ENCODE measurements at regions not wholly inside any gene's neighbourhood (a gene's known extent, or its start where the extent isn't known, plus 50 kb on each side); places are given as distances from the start of the nearest gene placed in this dataset.

- TF ChIP-seq, protein P1, sequence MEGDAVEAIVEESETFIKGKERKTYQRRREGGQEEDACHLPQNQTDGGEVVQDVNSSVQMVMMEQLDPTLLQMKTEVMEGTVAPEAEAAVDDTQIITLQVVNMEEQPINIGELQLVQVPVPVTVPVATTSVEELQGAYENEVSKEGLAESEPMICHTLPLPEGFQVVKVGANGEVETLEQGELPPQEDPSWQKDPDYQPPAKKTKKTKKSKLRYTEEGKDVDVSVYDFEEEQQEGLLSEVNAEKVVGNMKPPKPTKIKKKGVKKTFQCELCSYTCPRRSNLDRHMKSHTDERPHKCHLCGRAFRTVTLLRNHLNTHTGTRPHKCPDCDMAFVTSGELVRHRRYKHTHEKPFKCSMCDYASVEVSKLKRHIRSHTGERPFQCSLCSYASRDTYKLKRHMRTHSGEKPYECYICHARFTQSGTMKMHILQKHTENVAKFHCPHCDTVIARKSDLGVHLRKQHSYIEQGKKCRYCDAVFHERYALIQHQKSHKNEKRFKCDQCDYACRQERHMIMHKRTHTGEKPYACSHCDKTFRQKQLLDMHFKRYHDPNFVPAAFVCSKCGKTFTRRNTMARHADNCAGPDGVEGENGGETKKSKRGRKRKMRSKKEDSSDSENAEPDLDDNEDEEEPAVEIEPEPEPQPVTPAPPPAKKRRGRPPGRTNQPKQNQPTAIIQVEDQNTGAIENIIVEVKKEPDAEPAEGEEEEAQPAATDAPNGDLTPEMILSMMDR (IDR thresholded peaks at IDR 0.05; ENCODE audit: extremely low read depth, missing control alignments), result no peak
- no peak for DNase-seq (ENCODE audit: low spot score)
Measured at GRCh38 chr4:45172636-45173035, 446.3 kb upstream of the GNPDA2 start.

DNA sequence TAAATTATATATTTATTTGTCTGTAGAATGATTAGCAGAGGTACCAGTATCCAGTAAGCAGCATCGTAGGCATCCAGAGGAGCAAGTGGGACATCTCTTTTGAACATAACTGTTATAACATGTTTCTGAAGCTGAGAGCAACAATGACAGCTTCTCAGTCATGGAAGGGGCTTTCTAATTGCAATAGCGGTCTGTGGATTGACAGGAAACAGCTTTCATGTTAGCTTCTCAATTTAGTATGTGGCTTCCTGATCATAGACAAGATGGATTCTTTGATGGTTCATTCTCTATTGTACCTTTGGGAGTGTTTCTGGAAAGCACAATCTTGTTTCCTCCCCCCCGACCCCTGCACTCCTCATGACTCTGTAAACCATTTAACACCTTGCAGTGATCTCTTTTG, 434.6 kb upstream of the GNPDA2 start:
- DNase-seq (ENCODE audit: low spot score), result peak; percentile 4
- TF ChIP-seq, protein P1 (IDR thresholded peaks at IDR 0.05; ENCODE audit: extremely low read depth, missing control alignments), result no peak

- DNase-seq (ENCODE audit: low spot score), result no peak
- TF ChIP-seq, protein P1 (IDR thresholded peaks at IDR 0.05; ENCODE audit: extremely low read depth, missing control alignments), result no peak
Measured at GRCh38 chr4:45155081-45155777, 428.9 kb upstream of the GNPDA2 start.

- TF ChIP-seq, protein P1 (IDR thresholded peaks at IDR 0.05; ENCODE audit: extremely low read depth, missing control alignments), result no peak
- no peak for DNase-seq (ENCODE audit: low spot score)
Measured at GRCh38 chr4:45147866-45148265, 421.5 kb upstream of the GNPDA2 start.

GRCh38 chr4:45131020-45131419, 404.7 kb upstream of the GNPDA2 start:
- no peak for DNase-seq (ENCODE audit: low spot score)
- TF ChIP-seq, protein P1 (IDR thresholded peaks at IDR 0.05; ENCODE audit: extremely low read depth, missing control alignments), result no peak

DNA sequence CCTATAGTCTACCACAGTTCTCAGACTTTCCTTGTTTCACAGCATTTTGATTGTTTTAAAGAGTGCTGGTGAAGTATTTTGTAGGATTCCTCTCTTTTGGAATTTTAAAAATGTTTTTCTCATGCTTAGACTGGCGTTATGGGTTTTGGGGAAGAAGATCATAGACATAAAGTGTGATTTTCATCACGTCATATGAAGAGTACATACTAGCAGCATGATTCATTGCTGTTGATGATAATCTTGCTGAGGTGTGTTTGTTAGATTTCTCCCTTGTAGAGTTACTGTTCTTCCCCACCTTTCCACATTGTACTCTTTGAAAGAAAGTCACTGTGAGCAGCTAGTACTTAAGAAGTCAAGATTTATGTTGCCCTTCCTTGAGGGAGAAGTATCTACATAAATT, 396.1 kb upstream of the GNPDA2 start:
- TF ChIP-seq, protein P1 (IDR thresholded peaks at IDR 0.05; ENCODE audit: extremely low read depth, missing control alignments), result no peak
- DNase-seq (ENCODE audit: low spot score), result no peak

GRCh38 chr4:45121426-45121975, 395.1 kb upstream of the GNPDA2 start:
- DNase-seq (ENCODE audit: low spot score), result no peak
- TF ChIP-seq, protein P1 (IDR thresholded peaks at IDR 0.05; ENCODE audit: extremely low read depth, missing control alignments), result no peak
